Endothelial cell of umbilical vein (primary cell): ENCODE measurements at regions not wholly inside any gene's neighbourhood (a gene's known extent, or its start where the extent isn't known, plus 50 kb on each side); places are given as distances from the start of the nearest gene placed in this dataset.

Experiments used
- BruUV-seq: library from RNA; stranded (reverse); fragments of 400-500 nt; replicated peaks from 2 replicates; lab custom pipeline; 2021; lab: Mats Ljungman, UMichigan
- CTCF ChIA-PET: fragments of 300-600, 350-600 bp; sonication (Branson Sonifier 250); formaldehyde crosslinking; loops from one replicate; lab custom pipeline; 2021; ENCODE audit warnings: antibody characterized with exemption, inconsistent platforms; lab: Charles Lee
- POLR2A ChIA-PET: fragments of 300-600, 350-600 bp; sonication (Branson Sonifier 250); formaldehyde crosslinking; loops from one replicate; lab custom pipeline; 2021; ENCODE audit warnings: antibody characterized with exemption, inconsistent platforms; lab: Charles Lee
- DNase-seq: peaks from one replicate; pipeline ENCODE4 v3.0.0-alpha.2; 2011; ENCODE audit warnings: low read depth, low spot score
- FAIRE-seq: peaks from 2 replicates; lab custom pipeline; 2011; peaks lifted over from hg19 to GRCh38; lab: Jason Lieb, UNC
- H2AFZ ChIP-seq: 2 replicates; pipeline ENCODE4 v1.6.0; 2012; ENCODE audit warnings: low read depth, low read length, control low read depth, inconsistent platforms
- H3K27ac ChIP-seq: 2 replicates; pipeline ENCODE4 v1.5.1; 2011; ENCODE audit warnings: low read depth, mild to moderate bottlenecking, control low read depth, low read length, moderate library complexity; ENCODE audit not compliant: insufficient read depth
- H3K27me3 ChIP-seq, 2 experiments: 2 replicates each; pipeline versions ENCODE4 v1.6.0 to v1.6.1; 2011; ENCODE audit warnings: low read length in 2 of 2, mixed read lengths in 1 of 2; ENCODE audit not compliant: control insufficient read depth in 2 of 2, insufficient read depth in 2 of 2
- H3K36me3 ChIP-seq, 2 experiments: 2 replicates in 1 of 2; 3 replicates in 1 of 2; pipeline ENCODE4 v1.5.1; 2011; ENCODE audit warnings: low read length in 2 of 2, mild to moderate bottlenecking in 1 of 2, moderate library complexity in 1 of 2; ENCODE audit not compliant: control insufficient read depth in 2 of 2, insufficient read depth in 2 of 2; ENCODE audit errors: extremely low read depth in 1 of 2
- H3K4me1 ChIP-seq: 3 replicates; pipeline ENCODE4 v1.5.1; 2011; ENCODE audit warnings: mild to moderate bottlenecking, low read length; ENCODE audit not compliant: control insufficient read depth, insufficient read depth; ENCODE audit errors: extremely low read depth
- H3K4me2 ChIP-seq: 2 replicates; pipeline ENCODE4 v1.6.1; 2011; ENCODE audit warnings: low read length, control low read depth, mixed read lengths; ENCODE audit not compliant: insufficient read depth
- H3K4me3 ChIP-seq, 3 experiments: fragments of 200-600 bp in 1 of 3; sonication (generic), shearing (Covaris generic) in 1 of 3; replicated peaks in 1 of 3; 2 replicates each; pipeline ENCODE4 v1.5.1; 2011 to 2016; ENCODE audit warnings: control low read depth in 3 of 3, low read length in 3 of 3, mild to moderate bottlenecking in 2 of 3, inconsistent platforms in 1 of 3, low read depth in 1 of 3, moderate library complexity in 1 of 3; ENCODE audit not compliant: insufficient read depth in 1 of 3
- H3K79me2 ChIP-seq: 2 replicates; pipeline ENCODE4 v1.6.0; 2012; ENCODE audit warnings: low read length, inconsistent platforms; ENCODE audit not compliant: control insufficient read depth, insufficient read depth
- H3K9ac ChIP-seq: replicated peaks from 2 replicates; pipeline ENCODE3; 2011; ENCODE audit warnings: low read length, control low read depth; ENCODE audit not compliant: insufficient read depth; ENCODE audit errors: extremely low read depth
- H3K9me1 ChIP-seq: replicated peaks from 3 replicates; pipeline ENCODE4 v1.6.0; 2011; ENCODE audit warnings: mild to moderate bottlenecking, low read length; ENCODE audit not compliant: control insufficient read depth, insufficient read depth; ENCODE audit errors: extremely low read depth
- H3K9me3 ChIP-seq: replicated peaks from 2 replicates; pipeline ENCODE4 v1.5.1; 2012; ENCODE audit warnings: low read length, inconsistent platforms; ENCODE audit not compliant: control insufficient read depth, insufficient read depth
- H4K20me1 ChIP-seq: replicated peaks from 2 replicates; pipeline ENCODE3; 2011; ENCODE audit warnings: mild to moderate bottlenecking, low read length; ENCODE audit not compliant: control insufficient read depth, insufficient read depth; ENCODE audit errors: extremely low read depth
- CTCF ChIP-seq, 2 donors: IDR thresholded peaks; 1 replicate in 1 of 2; 2 replicates in 1 of 2; pipeline ENCODE4 v1.5.1; 2011; ENCODE audit warnings: low read length in 2 of 2, mild to moderate bottlenecking in 2 of 2, moderate library complexity in 2 of 2, control low read depth in 1 of 2, inconsistent platforms in 1 of 2, low read depth in 1 of 2; ENCODE audit not compliant: insufficient read depth in 1 of 2; ENCODE audit errors: extremely low read depth in 1 of 2
- EZH2 ChIP-seq: IDR thresholded peaks from 2 replicates; pipeline ENCODE4 v1.6.1; 2012; ENCODE audit warnings: borderline replicate concordance, low read depth, mild to moderate bottlenecking, moderate library complexity, low read length, inconsistent platforms; ENCODE audit not compliant: severe bottlenecking
- FOS ChIP-seq: IDR thresholded peaks from 2 replicates; pipeline ENCODE4 v1.6.1; 2011; ENCODE audit warnings: mild to moderate bottlenecking, low read length, moderate library complexity, borderline replicate concordance; ENCODE audit not compliant: insufficient read depth
- GATA2 ChIP-seq: IDR thresholded peaks from 2 replicates; pipeline ENCODE4 v1.7.0; 2011; ENCODE audit warnings: low read depth, mild to moderate bottlenecking, moderate library complexity, mixed read lengths, low read length; ENCODE audit not compliant: insufficient read length, insufficient read depth
- JUN ChIP-seq: IDR thresholded peaks from 2 replicates; pipeline ENCODE4 v1.6.1; 2011; ENCODE audit warnings: borderline replicate concordance, low read depth; ENCODE audit not compliant: insufficient read length, insufficient read depth
- MAX ChIP-seq: IDR thresholded peaks from 2 replicates; pipeline ENCODE4 v1.6.1; 2011; ENCODE audit not compliant: insufficient read depth, insufficient read length
- MYC ChIP-seq: IDR thresholded peaks from one replicate; pipeline ENCODE4 v1.6.1; 2011; ENCODE audit warnings: mild to moderate bottlenecking, low read depth, low read length
- POLR2A ChIP-seq: IDR thresholded peaks from 2 replicates; pipeline ENCODE4 v1.6.1; 2012; ENCODE audit warnings: low read depth, mild to moderate bottlenecking, control low read depth, low read length
- POLR2AphosphoS5 ChIP-seq: IDR thresholded peaks from 2 replicates; pipeline ENCODE4 v1.6.1; 2012; ENCODE audit warnings: low read depth, mild to moderate bottlenecking, control low read depth, low read length, moderate library complexity; ENCODE audit not compliant: insufficient read depth
- dilution Hi-C: fragments of 300-500 bp; cut with MboI; formaldehyde crosslinking; loops from one replicate; pipeline ENCODE4 v1.15.0; 2019; ENCODE audit warnings: low sequenced_read_pairs; ENCODE audit not compliant: extremely low pct_ligation_motif_present
- intact Hi-C: fragments of 100-400 bp; cut with micrococcal nuclease; formaldehyde crosslinking; loops from one replicate; pipeline ENCODE4 v1.10.0; 2022

GRCh38 chr2:189927823-189928222, 134.7 kb downstream of the MSTN start:
- no peak overlapping the region for H3K9ac ChIP-seq
- H3K27me3 ChIP-seq: no peaks in the 10 kb centered on the region
- no peak overlapping the region for H3K4me2 ChIP-seq
- H3K27ac ChIP-seq: no peak overlapping the region
- no peaks in the 10 kb centered on the region for H3K36me3 ChIP-seq
- no peaks in the 10 kb centered on the region for H3K9me3 ChIP-seq
- TF ChIP-seq MAX (no peak), CTCF (IDR thresholded peaks at IDR 0.05; ENCODE audit: extremely low read depth in 1 of 2, insufficient read depth in 1 of 2, low read depth in 1 of 2, low read length in 2 of 2) (no peak), POLR2A (no peak), FOS (no peak), EZH2 (no peak), JUN (no peak), POLR2AphosphoS5 (no peak), GATA2 (no peak), MYC (no peak)
- no peak for DNase-seq
- no peaks in the 10 kb centered on the region for H4K20me1 ChIP-seq
- ChIA-PET CTCF (no interaction called here), POLR2A (no interaction called here)
- H3K9me1 ChIP-seq: no peaks in the 10 kb centered on the region
- intact Hi-C loops: no loop called here
- no TSS peak for BruUV-seq
- H3K4me3 ChIP-seq: no peak overlapping the region
- no peaks in the 10 kb centered on the region for H3K79me2 ChIP-seq
- no peak for FAIRE-seq
- dilution Hi-C loops: no loop called here
- no peak overlapping the region for H2AFZ ChIP-seq
- no peaks in the 10 kb centered on the region for H3K4me1 ChIP-seq
